PC-3 (cell line): ENCODE measurements at regions not wholly inside any gene's neighbourhood (a gene's known extent, or its start where the extent isn't known, plus 50 kb on each side); places are given as distances from the start of the nearest gene placed in this dataset.

ENCODE experiments used
- EZH2 ChIP-seq: fragments of 300-600 bp; sonication (generic); IDR thresholded peaks from one replicate; pipeline ENCODE4 v1.6.1; 2017; ENCODE audit warnings: antibody characterized with exemption, mild to moderate bottlenecking, low read length; ENCODE audit not compliant: unreplicated experiment
- TF ChIP-seq, protein P1 (sequence below): fragments of 300-600 bp; sonication (generic); conservative IDR thresholded peaks from 2 replicates; pipeline ENCODE4 v1.5.1; 2017; ENCODE audit warnings: antibody characterized with exemption, low read depth, mild to moderate bottlenecking, low read length

DNA sequence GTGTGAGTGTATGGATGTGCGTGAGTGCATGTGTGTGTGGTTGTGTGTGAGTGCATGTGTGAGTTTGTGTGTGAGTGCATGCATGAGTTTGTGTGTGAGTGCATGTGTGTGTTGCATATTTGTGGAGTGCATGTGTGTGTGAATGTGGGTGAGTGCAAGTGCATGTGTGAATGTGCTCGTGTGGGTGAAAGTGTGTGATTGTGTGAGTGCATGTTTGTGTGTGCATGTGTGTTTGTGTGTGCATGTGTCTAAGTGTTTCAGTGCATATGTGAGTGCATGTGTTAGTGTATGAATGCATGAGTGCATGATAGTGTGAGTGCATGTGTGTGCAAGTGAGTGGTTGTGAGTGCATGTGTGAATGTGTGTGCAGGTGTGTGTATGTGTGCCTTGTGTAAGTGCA, 343.4 kb upstream of the SALL3 start:
- TF ChIP-seq, protein P1, sequence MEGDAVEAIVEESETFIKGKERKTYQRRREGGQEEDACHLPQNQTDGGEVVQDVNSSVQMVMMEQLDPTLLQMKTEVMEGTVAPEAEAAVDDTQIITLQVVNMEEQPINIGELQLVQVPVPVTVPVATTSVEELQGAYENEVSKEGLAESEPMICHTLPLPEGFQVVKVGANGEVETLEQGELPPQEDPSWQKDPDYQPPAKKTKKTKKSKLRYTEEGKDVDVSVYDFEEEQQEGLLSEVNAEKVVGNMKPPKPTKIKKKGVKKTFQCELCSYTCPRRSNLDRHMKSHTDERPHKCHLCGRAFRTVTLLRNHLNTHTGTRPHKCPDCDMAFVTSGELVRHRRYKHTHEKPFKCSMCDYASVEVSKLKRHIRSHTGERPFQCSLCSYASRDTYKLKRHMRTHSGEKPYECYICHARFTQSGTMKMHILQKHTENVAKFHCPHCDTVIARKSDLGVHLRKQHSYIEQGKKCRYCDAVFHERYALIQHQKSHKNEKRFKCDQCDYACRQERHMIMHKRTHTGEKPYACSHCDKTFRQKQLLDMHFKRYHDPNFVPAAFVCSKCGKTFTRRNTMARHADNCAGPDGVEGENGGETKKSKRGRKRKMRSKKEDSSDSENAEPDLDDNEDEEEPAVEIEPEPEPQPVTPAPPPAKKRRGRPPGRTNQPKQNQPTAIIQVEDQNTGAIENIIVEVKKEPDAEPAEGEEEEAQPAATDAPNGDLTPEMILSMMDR, result no peak
- no peak for TF ChIP-seq EZH2
